ENCODE measurements at regions not wholly inside any gene's neighbourhood (a gene's known extent, or its start where the extent isn't known, plus 50 kb on each side); places are given as distances from the start of the nearest gene placed in this dataset.

DNA sequence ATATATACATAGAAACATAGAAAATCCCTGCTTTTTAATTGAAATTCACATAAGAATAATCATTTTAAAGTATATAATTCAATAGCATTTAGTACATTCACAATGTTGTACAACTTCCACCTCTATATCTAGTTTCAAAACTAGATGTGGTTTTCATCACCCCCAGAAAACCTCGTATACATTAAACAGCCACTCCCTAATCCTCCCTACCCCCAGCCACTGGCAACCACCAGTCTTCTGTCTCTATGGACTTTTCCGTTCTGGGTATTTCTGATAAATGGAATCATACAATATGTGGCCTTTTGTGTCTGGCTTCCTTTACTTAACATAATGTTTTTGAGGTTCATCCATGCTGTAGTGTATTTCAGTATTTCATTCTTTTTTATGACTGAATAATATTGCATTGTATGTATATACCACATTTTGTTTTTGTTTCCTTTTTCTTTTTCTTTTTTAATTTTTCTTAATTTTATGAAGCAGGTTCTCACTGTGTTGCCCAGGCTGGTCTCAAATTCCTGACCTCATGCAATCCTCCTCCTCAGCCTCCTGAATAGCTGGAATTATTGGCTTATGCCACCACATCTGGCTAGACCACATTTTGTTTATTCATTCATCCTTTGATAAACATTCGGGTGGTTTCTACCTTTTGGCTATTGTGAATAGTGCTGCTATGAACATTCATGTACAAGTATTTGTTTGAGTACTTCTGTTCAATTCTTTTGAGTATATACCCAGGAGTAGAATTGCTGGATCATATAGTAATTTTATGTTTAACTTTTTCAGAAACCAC is 50.6 kb upstream of the RNF152 start:
- TF ChIP-seq CTCF (IDR thresholded peaks at IDR 0.05) (no peak), POLR2A (IDR thresholded peaks at IDR 0.05) (no peak)
